ENCODE measurements at regions not wholly inside any gene's neighbourhood (a gene's known extent, or its start where the extent isn't known, plus 50 kb on each side); places are given as distances from the start of the nearest gene placed in this dataset.

DNA sequence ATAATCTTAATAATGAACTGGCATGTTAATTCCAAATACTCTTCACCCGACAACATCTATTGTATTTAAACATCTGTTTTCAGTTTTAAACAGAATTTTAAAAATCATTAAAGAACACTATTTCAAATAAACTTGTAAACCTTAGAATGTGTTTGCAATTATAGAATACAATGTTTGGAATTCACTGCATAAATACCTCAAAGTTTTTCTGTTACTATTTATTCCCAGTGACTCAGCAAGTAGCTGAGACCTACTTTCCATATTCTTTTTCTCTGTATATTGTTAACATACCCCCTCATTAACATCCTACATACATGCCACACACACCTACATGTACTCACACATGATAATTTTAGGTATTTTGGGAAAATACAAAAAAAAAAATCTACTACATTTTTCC, 1134.3 kb downstream of the SLITRK1 start:
- TF ChIP-seq, protein P1, sequence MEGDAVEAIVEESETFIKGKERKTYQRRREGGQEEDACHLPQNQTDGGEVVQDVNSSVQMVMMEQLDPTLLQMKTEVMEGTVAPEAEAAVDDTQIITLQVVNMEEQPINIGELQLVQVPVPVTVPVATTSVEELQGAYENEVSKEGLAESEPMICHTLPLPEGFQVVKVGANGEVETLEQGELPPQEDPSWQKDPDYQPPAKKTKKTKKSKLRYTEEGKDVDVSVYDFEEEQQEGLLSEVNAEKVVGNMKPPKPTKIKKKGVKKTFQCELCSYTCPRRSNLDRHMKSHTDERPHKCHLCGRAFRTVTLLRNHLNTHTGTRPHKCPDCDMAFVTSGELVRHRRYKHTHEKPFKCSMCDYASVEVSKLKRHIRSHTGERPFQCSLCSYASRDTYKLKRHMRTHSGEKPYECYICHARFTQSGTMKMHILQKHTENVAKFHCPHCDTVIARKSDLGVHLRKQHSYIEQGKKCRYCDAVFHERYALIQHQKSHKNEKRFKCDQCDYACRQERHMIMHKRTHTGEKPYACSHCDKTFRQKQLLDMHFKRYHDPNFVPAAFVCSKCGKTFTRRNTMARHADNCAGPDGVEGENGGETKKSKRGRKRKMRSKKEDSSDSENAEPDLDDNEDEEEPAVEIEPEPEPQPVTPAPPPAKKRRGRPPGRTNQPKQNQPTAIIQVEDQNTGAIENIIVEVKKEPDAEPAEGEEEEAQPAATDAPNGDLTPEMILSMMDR (IDR thresholded peaks at IDR 0.05): no peak
- TF ChIP-seq POLR2A (IDR thresholded peaks at IDR 0.05): no peak
